ENCODE measurements at regions not wholly inside any gene's neighbourhood (a gene's known extent, or its start where the extent isn't known, plus 50 kb on each side); places are given as distances from the start of the nearest gene placed in this dataset.

- intact Hi-C loops (cut with DNase I): no loop called here
- Histone ChIP-seq H3K4me3 (ENCODE audit: low read length in 3 of 3) (no peak overlapping the region), H3K4me1 (ENCODE audit: control insufficient read depth in 2 of 3, insufficient read depth in 2 of 3, low read depth in 1 of 3, low read length in 3 of 3) (no peaks in the 10 kb centered on the region), H3K36me3 (ENCODE audit: control insufficient read depth in 2 of 3, insufficient read depth in 3 of 3, low read length in 3 of 3) (no peaks in the 10 kb centered on the region), H3K9ac (ENCODE audit: low read length in 3 of 3) (no peak overlapping the region), H3K9me3 (ENCODE audit: control insufficient read depth in 2 of 3, insufficient read depth in 1 of 3, low read length in 3 of 3) (no peaks in the 10 kb centered on the region), H3K27me3 (ENCODE audit: control insufficient read depth, insufficient read depth, low read length) (no peaks in the 10 kb centered on the region), H3K27ac (ENCODE audit: low read depth in 2 of 2, low read length in 2 of 2) (no peak overlapping the region)
- FAIRE-seq: peak; percentile 41
- no peak for TF ChIP-seq CTCF (IDR thresholded peaks at IDR 0.05; ENCODE audit: borderline replicate concordance, extremely low read depth, insufficient read depth)
- DNase-seq: no peak
Observed at GRCh38 chrX:34716302-34716701, 59.2 kb upstream of the TMEM47 start.

- DNase-seq: no peak
- H3K4me1 ChIP-seq (ENCODE audit: control insufficient read depth in 2 of 3, insufficient read depth in 2 of 3, low read depth in 1 of 3, low read length in 3 of 3): no peaks in the 10 kb centered on the region
- no peaks in the 10 kb centered on the region for H3K27me3 ChIP-seq (ENCODE audit: control insufficient read depth, insufficient read depth, low read length)
- H3K4me3 ChIP-seq (ENCODE audit: low read length in 3 of 3): no peak overlapping the region
- TF ChIP-seq CTCF (IDR thresholded peaks at IDR 0.05; ENCODE audit: borderline replicate concordance, extremely low read depth, insufficient read depth): no peak
- intact Hi-C loops (cut with DNase I): no loop called here
- H3K27ac ChIP-seq (ENCODE audit: low read depth in 2 of 2, low read length in 2 of 2): no peak overlapping the region
- no peaks in the 10 kb centered on the region for H3K9me3 ChIP-seq (ENCODE audit: control insufficient read depth in 2 of 3, insufficient read depth in 1 of 3, low read length in 3 of 3)
- no peak for FAIRE-seq
- no peaks in the 10 kb centered on the region for H3K36me3 ChIP-seq (ENCODE audit: control insufficient read depth in 2 of 3, insufficient read depth in 3 of 3, low read length in 3 of 3)
- H3K9ac ChIP-seq (ENCODE audit: low read length in 3 of 3): no peak overlapping the region
Observed at GRCh38 chrX:34734383-34734782, 77.3 kb upstream of the TMEM47 start.

- Histone ChIP-seq H3K9ac (ENCODE audit: low read length in 3 of 3) (no peak overlapping the region), H3K4me3 (ENCODE audit: low read length in 3 of 3) (no peak overlapping the region), H3K9me3 (ENCODE audit: control insufficient read depth in 2 of 3, insufficient read depth in 1 of 3, low read length in 3 of 3) (no peaks in the 10 kb centered on the region), H3K36me3 (ENCODE audit: control insufficient read depth in 2 of 3, insufficient read depth in 3 of 3, low read length in 3 of 3) (no peaks in the 10 kb centered on the region), H3K27ac (ENCODE audit: low read depth in 2 of 2, low read length in 2 of 2) (no peak overlapping the region), H3K4me1 (ENCODE audit: control insufficient read depth in 2 of 3, insufficient read depth in 2 of 3, low read depth in 1 of 3, low read length in 3 of 3) (no peaks in the 10 kb centered on the region), H3K27me3 (ENCODE audit: control insufficient read depth, insufficient read depth, low read length) (no peaks in the 10 kb centered on the region)
- no peak for TF ChIP-seq CTCF (IDR thresholded peaks at IDR 0.05; ENCODE audit: borderline replicate concordance, extremely low read depth, insufficient read depth)
- FAIRE-seq: no peak
- intact Hi-C loops (cut with DNase I): no loop called here
- no peak for DNase-seq
Observed at GRCh38 chrX:34744521-34744920, 87.4 kb upstream of the TMEM47 start.

- DNase-seq (no peak), FAIRE-seq (no peak)
- Histone ChIP-seq H3K4me1 (ENCODE audit: control insufficient read depth in 2 of 3, insufficient read depth in 2 of 3, low read depth in 1 of 3, low read length in 3 of 3) (no peaks in the 10 kb centered on the region), H3K9me3 (ENCODE audit: control insufficient read depth in 2 of 3, insufficient read depth in 1 of 3, low read length in 3 of 3) (no peaks in the 10 kb centered on the region), H3K36me3 (ENCODE audit: control insufficient read depth in 2 of 3, insufficient read depth in 3 of 3, low read length in 3 of 3) (no peaks in the 10 kb centered on the region), H3K9ac (ENCODE audit: low read length in 3 of 3) (no peak overlapping the region), H3K27me3 (ENCODE audit: control insufficient read depth, insufficient read depth, low read length) (no peaks in the 10 kb centered on the region), H3K4me3 (ENCODE audit: low read length in 3 of 3) (no peak overlapping the region), H3K27ac (ENCODE audit: low read depth in 2 of 2, low read length in 2 of 2) (no peak overlapping the region)
- intact Hi-C loops (cut with DNase I): no loop called here
- no peak for TF ChIP-seq CTCF (IDR thresholded peaks at IDR 0.05; ENCODE audit: borderline replicate concordance, extremely low read depth, insufficient read depth)
Observed at GRCh38 chrX:34749896-34750295, 92.8 kb upstream of the TMEM47 start.

Data from kidney (tissue), 13 donors.